ENCODE measurements at regions not wholly inside any gene's neighbourhood (a gene's known extent, or its start where the extent isn't known, plus 50 kb on each side); places are given as distances from the start of the nearest gene placed in this dataset.

- TF ChIP-seq CTCF (IDR thresholded peaks at IDR 0.05; ENCODE audit: poor library complexity) (no peak), EZH2phosphoT487 (IDR thresholded peaks at IDR 0.05; ENCODE audit: low read depth, severe bottlenecking, unreplicated experiment) (no peak), EZH2 (IDR thresholded peaks at IDR 0.05; ENCODE audit: borderline replicate concordance) (no peak)
These were observed 142.1 kb downstream of the PLK2 start for GRCh38 chr5:58317808-58318207.

All from hepatocyte (in vitro differentiated cells).